Spinal cord (tissue), 9 donors: ENCODE measurements at regions not wholly inside any gene's neighbourhood (a gene's known extent, or its start where the extent isn't known, plus 50 kb on each side); places are given as distances from the start of the nearest gene placed in this dataset.
A peak's percentile ranks its signal among the peaks of the same experiment; 100 is the strongest.

Experiments used
- DNase-seq, 6 donors: peaks; one replicate each; pipeline versions ENCODE4 v3.0.0 to v3.0.0-alpha.2; 2013 to 2015; ENCODE audit warnings: low spot score in 6 of 6, low read depth in 4 of 6
- H3K27ac ChIP-seq: one replicate; pipeline ENCODE4 v1.5.1; 2013; ENCODE audit warnings: low read depth, low read length, control low read depth
- H3K27me3 ChIP-seq: one replicate; pipeline ENCODE4 v1.6.1; 2013; ENCODE audit warnings: low read length; ENCODE audit not compliant: control insufficient read depth, insufficient read depth
- H3K36me3 ChIP-seq: one replicate; pipeline ENCODE4 v1.6.1; 2013; ENCODE audit warnings: low read length; ENCODE audit not compliant: control insufficient read depth, insufficient read depth
- H3K4me1 ChIP-seq: one replicate; pipeline ENCODE4 v1.6.1; 2013; ENCODE audit warnings: low read length; ENCODE audit not compliant: control insufficient read depth, insufficient read depth
- H3K4me3 ChIP-seq: one replicate; pipeline ENCODE4 v1.5.1; 2013; ENCODE audit warnings: low read depth, low read length, control low read depth
- H3K9me3 ChIP-seq: one replicate; pipeline ENCODE4 v1.6.1; 2013; ENCODE audit warnings: low read length; ENCODE audit not compliant: control insufficient read depth, insufficient read depth
- WGBS: methylation state at CpG from one replicate; pipeline ENCODE4 v1.1.5; 2013; ENCODE audit warnings: missing lambda C conversion rate; ENCODE audit not compliant: insufficient coverage; 5-methylcytosine and 5-hydroxymethylcytosine counted together
- donor health status: healthy.

DNA sequence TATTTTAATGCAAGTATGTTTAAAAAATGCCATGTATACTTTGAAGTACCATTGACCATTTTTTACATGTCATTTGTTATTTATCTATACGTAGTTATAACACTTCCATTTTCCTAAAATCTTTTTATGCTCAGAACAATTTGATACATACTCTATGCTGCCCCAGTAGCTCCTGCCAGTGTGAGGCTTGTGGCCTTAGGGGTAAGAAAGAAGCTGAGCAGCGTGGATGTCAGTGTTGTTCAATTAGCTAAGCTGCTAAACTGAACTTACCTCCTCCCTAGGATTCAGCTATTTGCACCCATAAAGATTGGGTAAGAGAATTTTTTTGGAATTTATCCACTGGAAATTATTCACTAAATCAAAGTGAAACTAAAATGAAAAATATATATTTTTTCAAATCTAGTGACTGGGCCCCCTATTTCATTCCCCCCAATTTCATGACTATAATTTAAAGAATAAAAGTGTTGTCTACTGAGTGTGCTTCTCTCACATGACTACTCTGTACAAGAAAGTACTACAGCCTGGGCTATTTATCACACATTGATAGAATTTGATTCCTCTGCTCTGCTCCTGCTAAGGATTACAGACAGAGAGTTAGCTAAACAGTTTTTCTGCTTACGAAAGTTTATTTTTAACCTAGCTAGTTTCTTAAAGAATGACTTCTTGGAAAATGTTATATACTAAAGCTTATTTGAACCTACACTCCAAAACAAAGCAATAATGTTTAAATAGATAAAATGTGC is 1030.3 kb upstream of the ADGRL4 start:
- Histone ChIP-seq H3K4me3 (no peak overlapping the region), H3K4me1 (no peaks in the 10 kb centered on the region), H3K27ac (no peak overlapping the region), H3K27me3 (no peaks in the 10 kb centered on the region), H3K36me3 (no peaks in the 10 kb centered on the region), H3K9me3 (no peaks in the 10 kb centered on the region)
- WGBS = no CpG with 5 or more reads among the region's 3 CpGs
- no peak for DNase-seq

DNA sequence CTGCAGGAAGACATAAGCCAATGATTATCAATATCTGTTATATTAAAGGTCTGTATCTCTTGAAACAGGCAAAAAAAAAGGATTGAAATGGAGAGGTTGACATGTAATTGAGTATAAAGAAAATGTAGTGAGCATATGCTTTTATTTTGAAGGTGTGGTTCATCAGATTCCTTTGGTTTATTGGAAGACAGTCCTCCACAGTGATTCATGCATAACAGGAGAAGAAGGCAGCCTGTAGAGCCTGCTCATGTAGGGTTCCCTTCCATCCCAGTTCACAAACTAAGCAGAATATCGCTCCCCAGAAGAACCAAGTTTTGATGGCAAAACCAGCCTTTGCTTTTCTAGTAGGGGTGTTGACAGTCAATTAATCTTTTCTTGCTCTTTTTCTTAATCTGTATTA is 1016.8 kb upstream of the ADGRL4 start:
- no peaks in the 10 kb centered on the region for H3K27me3 ChIP-seq
- DNase-seq = no peak
- H3K27ac ChIP-seq = no peak overlapping the region
- H3K4me1 ChIP-seq = no peaks in the 10 kb centered on the region
- H3K9me3 ChIP-seq = no peaks in the 10 kb centered on the region
- no peak overlapping the region for H3K4me3 ChIP-seq
- no CpG with 5 or more reads among the region's 1 CpG for WGBS
- H3K36me3 ChIP-seq = no peaks in the 10 kb centered on the region

DNA sequence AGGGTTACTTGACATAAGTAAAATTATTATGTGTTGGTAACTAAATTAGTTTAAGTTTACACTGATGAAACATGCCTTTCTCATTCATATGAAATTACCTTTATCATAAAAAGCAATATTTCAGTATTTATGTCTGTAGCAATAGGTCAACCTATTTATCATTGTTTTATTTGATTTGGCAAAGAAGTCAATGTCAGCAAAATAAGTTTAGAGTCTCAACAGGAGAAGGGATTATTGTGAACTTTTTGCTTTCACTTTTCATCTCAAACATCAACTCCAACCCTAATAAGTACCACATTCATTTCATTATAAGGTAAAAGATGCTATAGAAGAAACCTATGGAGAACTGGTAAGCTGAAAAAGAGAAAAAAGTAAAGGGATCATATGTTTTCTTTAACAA is 1015.4 kb upstream of the ADGRL4 start:
- H3K4me1 ChIP-seq = no peaks in the 10 kb centered on the region
- H3K9me3 ChIP-seq = no peaks in the 10 kb centered on the region
- no peak overlapping the region for H3K27ac ChIP-seq
- H3K27me3 ChIP-seq = no peaks in the 10 kb centered on the region
- H3K36me3 ChIP-seq = no peaks in the 10 kb centered on the region
- no peak for DNase-seq
- no peak overlapping the region for H3K4me3 ChIP-seq

- Histone ChIP-seq H3K36me3 (no peaks in the 10 kb centered on the region), H3K4me1 (no peaks in the 10 kb centered on the region), H3K27me3 (no peaks in the 10 kb centered on the region), H3K27ac (no peak overlapping the region), H3K9me3 (no peaks in the 10 kb centered on the region), H3K4me3 (no peak overlapping the region)
- 100% methylated on average over 2 of the region's 3 CpGs for WGBS
- no peak for DNase-seq
These were observed 1011.8 kb upstream of the ADGRL4 start for GRCh38 chr1:80018348-80018747.

- no peaks in the 10 kb centered on the region for H3K36me3 ChIP-seq
- no peaks in the 10 kb centered on the region for H3K27me3 ChIP-seq
- H3K27ac ChIP-seq = no peak overlapping the region
- no peaks in the 10 kb centered on the region for H3K9me3 ChIP-seq
- no peak overlapping the region for H3K4me3 ChIP-seq
- no CpG with 5 or more reads among the region's 1 CpG for WGBS
- no peaks in the 10 kb centered on the region for H3K4me1 ChIP-seq
- DNase-seq = no peak
These were observed 1002.4 kb upstream of the ADGRL4 start for GRCh38 chr1:80008934-80009333.

DNA sequence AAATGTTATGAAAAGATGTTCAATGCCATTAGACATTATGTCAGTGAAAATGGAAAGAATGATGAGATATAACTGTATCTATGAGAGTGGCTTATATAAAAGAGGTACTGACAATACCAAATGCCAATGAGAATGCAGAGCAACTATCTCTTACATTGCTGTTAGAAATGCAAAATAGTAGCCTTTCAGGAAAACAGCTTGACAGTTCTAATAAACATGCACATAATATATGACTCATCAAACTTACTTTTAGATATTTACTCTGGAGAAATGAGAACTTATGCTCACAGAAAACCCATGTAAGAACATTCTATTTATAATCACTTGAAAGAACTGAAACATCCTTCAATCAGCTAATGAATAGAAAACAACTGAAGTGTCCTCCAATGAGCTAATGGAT is 996.7 kb upstream of the ADGRL4 start:
- no peaks in the 10 kb centered on the region for H3K27me3 ChIP-seq
- DNase-seq = no peak
- H3K36me3 ChIP-seq = no peaks in the 10 kb centered on the region
- H3K4me1 ChIP-seq = no peaks in the 10 kb centered on the region
- H3K4me3 ChIP-seq = no peak overlapping the region
- H3K27ac ChIP-seq = no peak overlapping the region
- H3K9me3 ChIP-seq = no peaks in the 10 kb centered on the region

DNA sequence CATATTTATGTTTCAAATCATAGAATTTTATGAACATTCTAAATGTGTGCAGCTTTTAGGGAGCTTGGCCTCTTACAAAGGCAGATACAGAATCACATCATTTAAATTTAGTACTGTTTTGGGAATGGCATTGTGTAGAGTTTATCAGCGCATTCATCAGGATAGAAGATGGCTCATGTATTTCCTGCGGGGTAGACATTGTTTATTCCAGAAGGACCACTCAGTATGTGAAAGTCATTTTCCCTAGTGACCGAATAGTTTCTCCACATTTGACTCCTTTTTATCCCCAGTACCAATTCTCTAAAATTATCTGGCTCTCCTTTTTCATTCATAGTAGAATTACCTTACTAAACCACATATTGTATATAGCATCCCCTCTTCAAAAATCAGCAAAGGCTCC is 981.9 kb upstream of the ADGRL4 start:
- Histone ChIP-seq H3K27me3 (no peaks in the 10 kb centered on the region), H3K9me3 (no peaks in the 10 kb centered on the region), H3K27ac (no peak overlapping the region), H3K36me3 (no peaks in the 10 kb centered on the region), H3K4me3 (no peak overlapping the region), H3K4me1 (no peaks in the 10 kb centered on the region)
- 80% methylated on average over 1 of the region's 3 CpGs for WGBS
- peak in 1 of 6 donors; percentile 15 for DNase-seq

DNA sequence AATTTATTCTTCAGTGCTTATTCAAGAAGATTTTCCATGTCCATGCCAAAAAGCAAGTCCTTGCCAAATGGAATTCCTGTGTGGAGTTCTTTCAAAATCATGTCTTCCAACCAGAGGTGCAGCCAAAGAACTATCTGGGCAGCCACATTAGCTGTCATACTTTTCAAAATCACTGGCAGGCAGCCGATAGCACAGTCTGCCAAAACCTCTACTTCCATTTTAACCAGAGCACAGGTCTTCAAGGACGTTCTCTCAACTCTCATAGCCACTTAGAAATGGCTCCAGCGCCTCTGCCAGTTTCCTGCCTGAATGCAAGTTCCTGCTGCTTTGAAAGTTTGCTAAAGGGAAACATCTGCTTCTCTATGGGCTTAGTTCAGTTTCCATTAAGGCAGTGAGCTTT is 975.7 kb upstream of the ADGRL4 start:
- no peaks in the 10 kb centered on the region for H3K9me3 ChIP-seq
- no peak overlapping the region for H3K4me3 ChIP-seq
- no peaks in the 10 kb centered on the region for H3K27me3 ChIP-seq
- no peaks in the 10 kb centered on the region for H3K4me1 ChIP-seq
- no peaks in the 10 kb centered on the region for H3K36me3 ChIP-seq
- WGBS = 29% methylated on average over 1 of the region's 3 CpGs
- peak in 4 of 6 donors; percentile 18 to 82 (median 40) for DNase-seq
- peak overlapping the region; percentile 27 for H3K27ac ChIP-seq

GRCh38 chr1:79981481-79981880 is 975.0 kb upstream of the ADGRL4 start:
- 93% methylated on average over 3 of the region's 4 CpGs for WGBS
- Histone ChIP-seq H3K9me3 (no peaks in the 10 kb centered on the region), H3K36me3 (no peaks in the 10 kb centered on the region), H3K27ac (no peak overlapping the region), H3K27me3 (no peaks in the 10 kb centered on the region), H3K4me3 (no peak overlapping the region), H3K4me1 (no peaks in the 10 kb centered on the region)
- DNase-seq = peak in 1 of 6 donors; percentile 54

GRCh38 chr1:79979346-79979745 is 972.8 kb upstream of the ADGRL4 start:
- no peak overlapping the region for H3K4me3 ChIP-seq
- no peak overlapping the region for H3K27ac ChIP-seq
- no peak for DNase-seq
- no peaks in the 10 kb centered on the region for H3K9me3 ChIP-seq
- no peaks in the 10 kb centered on the region for H3K36me3 ChIP-seq
- H3K27me3 ChIP-seq = no peaks in the 10 kb centered on the region
- H3K4me1 ChIP-seq = no peaks in the 10 kb centered on the region
